ENCODE measurements at regions not wholly inside any gene's neighbourhood (a gene's known extent, or its start where the extent isn't known, plus 50 kb on each side); places are given as distances from the start of the nearest gene placed in this dataset.

GRCh38 chr11:103849366-103849765, 187.1 kb upstream of the DDI1 start:
- Histone ChIP-seq H3K27me3 (ENCODE audit: control insufficient read depth, insufficient read depth, low read length) (no peaks in the 10 kb centered on the region), H3K4me3 (ENCODE audit: low read length) (no peak overlapping the region), H3K4me1 (ENCODE audit: control insufficient read depth, insufficient read depth, low read length) (no peaks in the 10 kb centered on the region), H3K27ac (ENCODE audit: low read length) (no peak overlapping the region), H3K36me3 (ENCODE audit: control insufficient read depth, insufficient read depth, low read length) (no peaks in the 10 kb centered on the region), H3K9me3 (ENCODE audit: control insufficient read depth, insufficient read depth, low read length) (no peaks in the 10 kb centered on the region)
- Mint-ChIP-seq H3K27ac (no peak overlapping the region), H3K4me3 (no peak overlapping the region), H3K36me3 (no peaks in the 10 kb centered on the region), H3K9me3 (peaks cover 0 to 1% of the 10 kb centered on the region in 2 donors), H3K4me1 (peaks cover 0 to 4% of the 10 kb centered on the region in 2 donors), H3K27me3 (ENCODE audit: low read depth in 2 of 2) (peaks cover 2 to 12% of the 10 kb centered on the region in 2 donors)
- DNase-seq (no peak), ATAC-seq (no peak)
- no peak for TF ChIP-seq CTCF (IDR thresholded peaks at IDR 0.05)
- intact Hi-C loops (cut with micrococcal nuclease), result no loop called here
- no CpG with 5 or more reads among the region's 3 CpGs for WGBS (ENCODE audit: insufficient coverage)

- H3K36me3 ChIP-seq (ENCODE audit: control insufficient read depth, insufficient read depth, low read length), result no peaks in the 10 kb centered on the region
- no peak for TF ChIP-seq CTCF (IDR thresholded peaks at IDR 0.05)
- Mint-ChIP-seq H3K27me3 (ENCODE audit: low read depth in 2 of 2) (peaks cover 2 to 12% of the 10 kb centered on the region in 2 donors), H3K4me1 (peaks cover 0 to 4% of the 10 kb centered on the region in 2 donors), H3K9me3 (peaks cover 0 to 2% of the 10 kb centered on the region in 2 donors), H3K36me3 (no peaks in the 10 kb centered on the region), H3K27ac (no peak overlapping the region), H3K4me3 (no peak overlapping the region)
- no peak overlapping the region for H3K4me3 ChIP-seq (ENCODE audit: low read length)
- no peaks in the 10 kb centered on the region for H3K27me3 ChIP-seq (ENCODE audit: control insufficient read depth, insufficient read depth, low read length)
- WGBS (ENCODE audit: insufficient coverage), result 86% methylated on average over 6 of the region's 6 CpGs
- no peaks in the 10 kb centered on the region for H3K9me3 ChIP-seq (ENCODE audit: control insufficient read depth, insufficient read depth, low read length)
- intact Hi-C loops (cut with micrococcal nuclease), result no loop called here
- DNase-seq, result no peak
- no peaks in the 10 kb centered on the region for H3K4me1 ChIP-seq (ENCODE audit: control insufficient read depth, insufficient read depth, low read length)
- no peak overlapping the region for H3K27ac ChIP-seq (ENCODE audit: low read length)
- ATAC-seq, result no peak
Observed at GRCh38 chr11:103850419-103851165, 185.8 kb upstream of the DDI1 start.

- Histone ChIP-seq H3K4me3 (ENCODE audit: low read length) (no peak overlapping the region), H3K36me3 (ENCODE audit: control insufficient read depth, insufficient read depth, low read length) (no peaks in the 10 kb centered on the region), H3K9me3 (ENCODE audit: control insufficient read depth, insufficient read depth, low read length) (no peaks in the 10 kb centered on the region), H3K4me1 (ENCODE audit: control insufficient read depth, insufficient read depth, low read length) (no peaks in the 10 kb centered on the region), H3K27ac (ENCODE audit: low read length) (no peak overlapping the region), H3K27me3 (ENCODE audit: control insufficient read depth, insufficient read depth, low read length) (no peaks in the 10 kb centered on the region)
- TF ChIP-seq CTCF (IDR thresholded peaks at IDR 0.05), result no peak
- H3K27me3 Mint-ChIP-seq (ENCODE audit: low read depth in 2 of 2), result peaks cover 2 to 12% of the 10 kb centered on the region in 2 donors
- DNase-seq (no peak), ATAC-seq (no peak)
- H3K4me1 Mint-ChIP-seq, result peaks cover 0 to 4% of the 10 kb centered on the region in 2 donors
- no peak overlapping the region for H3K4me3 Mint-ChIP-seq
- H3K36me3 Mint-ChIP-seq, result no peaks in the 10 kb centered on the region
- 79% methylated on average over 2 of the region's 3 CpGs for WGBS (ENCODE audit: insufficient coverage)
- peaks cover 0 to 2% of the 10 kb centered on the region in 2 donors for H3K9me3 Mint-ChIP-seq
- intact Hi-C loops (cut with micrococcal nuclease), result no loop called here
- H3K27ac Mint-ChIP-seq, result no peak overlapping the region
Observed at GRCh38 chr11:103851166-103851651, 185.2 kb upstream of the DDI1 start.
